Tongue (tissue), 1 donor: ENCODE measurements at regions not wholly inside any gene's neighbourhood (a gene's known extent, or its start where the extent isn't known, plus 50 kb on each side); places are given as distances from the start of the nearest gene placed in this dataset.

Experiments used
- DNase-seq: peaks from one replicate; pipeline ENCODE4 v3.0.0-alpha.2; 2015

DNA sequence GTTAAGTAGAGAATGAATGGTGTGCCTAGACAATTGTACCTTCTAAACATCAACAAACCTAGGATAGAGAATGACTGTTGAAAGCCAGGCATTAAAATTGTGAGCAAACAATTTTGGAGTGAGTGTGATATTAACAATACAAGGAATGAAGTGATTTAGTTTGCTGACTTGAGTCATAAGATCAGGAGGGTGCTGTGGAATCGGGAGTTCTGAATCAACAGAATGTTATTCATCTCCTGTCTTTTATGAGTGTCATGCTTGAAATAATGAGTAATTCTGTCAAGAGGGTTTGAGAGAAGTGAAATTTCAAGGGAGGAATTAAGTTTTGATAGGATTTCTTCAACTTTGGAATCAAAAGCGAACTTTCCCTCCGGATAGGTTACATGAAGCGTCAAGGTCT is 214.4 kb upstream of the DSEL start:
- DNase-seq = no peak

DNA sequence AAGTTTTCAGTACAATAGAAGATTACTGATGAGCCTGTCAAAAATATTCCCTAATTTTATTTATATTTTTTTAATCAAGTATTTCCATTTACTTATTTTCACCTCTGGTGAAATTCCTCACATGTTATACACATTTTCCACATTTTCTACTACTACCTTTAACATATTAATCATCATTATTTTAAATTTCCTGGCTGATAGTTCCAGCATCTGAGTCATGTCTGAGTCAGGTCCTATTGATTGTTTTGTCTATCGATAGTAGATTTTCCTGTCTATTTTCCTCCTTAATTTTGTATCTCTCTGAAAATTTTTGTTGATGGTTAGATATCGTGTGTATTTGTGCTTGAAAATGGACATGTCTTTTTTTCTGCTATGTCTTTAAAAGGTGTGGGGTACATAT is 211.8 kb upstream of the DSEL start:
- no peak for DNase-seq

GRCh38 chr18:67726882-67727281 is 210.4 kb upstream of the DSEL start:
- DNase-seq = no peak

- DNase-seq = no peak
Measured at GRCh38 chr18:67717800-67718199, 201.3 kb upstream of the DSEL start.

GRCh38 chr18:67715567-67715966 is 199.0 kb upstream of the DSEL start:
- no peak for DNase-seq

DNA sequence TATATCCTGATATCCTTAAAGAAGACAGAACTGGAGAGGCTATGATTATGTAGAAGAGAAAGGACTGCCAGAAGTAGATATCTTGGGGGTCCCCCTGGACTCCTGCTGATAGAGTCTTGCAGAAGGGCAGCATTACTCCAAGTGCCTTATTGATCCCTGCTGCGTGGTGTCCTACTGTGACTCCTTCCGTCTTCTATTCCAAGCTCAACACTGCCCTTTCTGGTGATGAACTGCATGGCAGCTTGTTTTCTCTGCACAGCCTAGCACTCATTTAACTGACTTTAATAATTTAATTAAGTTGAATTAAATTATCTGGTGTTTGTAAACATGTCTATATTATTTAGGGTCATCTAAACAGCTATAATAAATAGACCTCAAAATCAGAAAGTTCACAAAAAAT is 194.1 kb upstream of the DSEL start:
- no peak for DNase-seq

GRCh38 chr18:67705748-67706147 is 189.2 kb upstream of the DSEL start:
- no peak for DNase-seq

DNA sequence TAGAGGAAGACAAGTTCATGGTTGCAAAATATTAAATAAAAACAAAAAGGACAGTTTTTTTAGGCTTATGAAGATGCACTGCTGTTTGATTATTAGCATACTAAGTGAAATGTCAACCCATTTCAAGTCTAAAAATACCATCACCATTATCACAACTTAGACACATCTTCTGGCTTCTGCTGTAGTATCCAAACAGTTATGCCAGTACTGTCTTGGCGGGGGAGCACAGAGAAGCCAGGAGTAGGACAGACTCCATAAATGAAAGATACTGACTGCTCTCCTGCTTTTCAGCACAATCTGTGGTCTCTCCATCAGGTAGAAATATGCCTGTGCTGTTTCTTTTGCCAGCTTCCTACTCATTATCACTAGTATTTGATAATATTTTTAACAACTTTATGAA is 179.2 kb upstream of the DSEL start:
- DNase-seq = no peak

DNA sequence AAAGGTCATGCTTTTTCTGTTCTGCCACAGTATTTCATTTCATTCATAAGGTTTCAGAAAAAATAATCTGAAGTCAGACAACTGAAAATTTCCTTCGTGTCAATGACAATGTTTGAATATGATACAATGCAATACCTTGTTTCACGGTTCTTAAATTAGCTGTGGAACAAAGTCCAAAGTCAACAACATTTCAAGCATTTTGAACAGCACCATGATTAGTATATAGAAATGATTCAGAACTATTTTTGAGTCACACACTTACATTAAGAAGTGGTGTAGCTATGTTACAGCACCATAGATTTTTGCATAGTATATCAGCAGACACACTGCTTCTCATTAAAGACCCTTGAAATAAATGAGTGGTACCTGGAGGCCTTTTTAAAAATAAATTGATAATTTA is 178.3 kb upstream of the DSEL start:
- DNase-seq = no peak

GRCh38 chr18:67692811-67693210 is 176.3 kb upstream of the DSEL start:
- no peak for DNase-seq

DNA sequence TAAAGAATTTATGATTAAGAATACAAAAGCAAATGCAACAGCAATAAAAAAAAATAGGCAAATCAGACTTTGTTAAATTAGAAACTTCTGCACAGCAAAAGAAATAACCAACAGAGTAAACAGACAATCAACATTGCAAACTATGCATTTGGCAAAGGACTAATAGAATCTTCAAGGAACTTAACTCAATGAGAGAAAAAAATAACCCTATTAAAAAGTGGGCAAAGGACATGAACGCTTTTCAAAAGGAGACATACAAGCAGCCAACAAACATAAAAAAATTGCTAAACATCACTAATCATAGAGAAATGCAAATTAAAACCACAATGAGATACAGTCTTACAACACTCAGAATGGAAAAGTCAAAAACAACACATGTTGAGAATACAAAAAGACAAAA is 166.0 kb upstream of the DSEL start:
- DNase-seq = no peak

GRCh38 chr18:67677489-67677888 is 161.0 kb upstream of the DSEL start:
- DNase-seq = no peak

DNA sequence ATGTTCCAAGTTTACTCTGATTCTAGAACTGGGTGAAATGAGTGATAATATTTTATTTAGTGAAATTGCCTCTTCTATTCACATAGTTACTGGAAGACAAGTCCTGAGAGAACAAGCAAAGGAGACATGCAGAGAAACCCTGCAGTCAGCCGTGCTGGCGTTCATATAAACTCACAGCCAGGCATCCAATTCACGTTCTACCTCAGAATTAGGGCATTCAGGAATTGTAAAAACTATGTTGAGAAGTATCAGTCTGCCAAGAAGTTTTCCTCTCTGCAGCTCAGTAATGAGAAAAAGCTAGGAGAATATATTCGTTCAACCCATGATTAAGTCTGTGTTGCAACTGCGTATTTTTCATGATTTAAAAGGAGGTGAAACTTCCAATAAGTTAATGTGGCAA is 156.2 kb upstream of the DSEL start:
- no peak for DNase-seq

- DNase-seq = no peak
Measured at GRCh38 chr18:67672155-67672554, 155.6 kb upstream of the DSEL start.

DNA sequence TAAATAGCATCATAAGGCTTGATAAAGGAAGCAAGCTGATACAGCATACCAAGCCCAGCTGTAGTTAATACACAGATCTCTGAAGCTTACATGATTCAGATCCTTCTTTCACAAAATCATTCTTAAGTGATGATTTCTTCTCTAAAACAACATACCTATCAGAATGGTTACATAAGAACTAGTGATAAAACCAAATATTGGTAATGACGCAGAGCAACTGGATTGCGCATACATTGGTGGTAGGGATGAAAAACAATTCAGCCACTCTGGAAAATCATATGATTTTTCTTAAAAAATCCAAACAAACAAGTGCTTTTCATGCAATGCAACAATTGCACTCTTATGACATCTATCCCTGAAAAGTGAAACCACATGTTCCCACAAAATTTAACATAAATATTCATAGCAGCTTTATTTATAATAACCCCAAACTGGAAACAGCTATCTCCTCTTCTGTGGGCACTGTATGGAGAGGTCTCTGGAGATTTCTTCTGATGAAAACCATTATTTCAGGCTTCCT is 153.6 kb upstream of the DSEL start:
- DNase-seq = peak; percentile 9

GRCh38 chr18:67665266-67665665 is 148.7 kb upstream of the DSEL start:
- DNase-seq = no peak

GRCh38 chr18:67662996-67663395 is 146.5 kb upstream of the DSEL start:
- no peak for DNase-seq

- DNase-seq = no peak
Measured at GRCh38 chr18:67661555-67661954, 145.0 kb upstream of the DSEL start.

- DNase-seq = no peak
Measured at GRCh38 chr18:67654101-67654500, 137.6 kb upstream of the DSEL start.

GRCh38 chr18:67652288-67652687 is 135.8 kb upstream of the DSEL start:
- no peak for DNase-seq

GRCh38 chr18:67651438-67651837 is 134.9 kb upstream of the DSEL start:
- DNase-seq = peak; percentile 21

DNA sequence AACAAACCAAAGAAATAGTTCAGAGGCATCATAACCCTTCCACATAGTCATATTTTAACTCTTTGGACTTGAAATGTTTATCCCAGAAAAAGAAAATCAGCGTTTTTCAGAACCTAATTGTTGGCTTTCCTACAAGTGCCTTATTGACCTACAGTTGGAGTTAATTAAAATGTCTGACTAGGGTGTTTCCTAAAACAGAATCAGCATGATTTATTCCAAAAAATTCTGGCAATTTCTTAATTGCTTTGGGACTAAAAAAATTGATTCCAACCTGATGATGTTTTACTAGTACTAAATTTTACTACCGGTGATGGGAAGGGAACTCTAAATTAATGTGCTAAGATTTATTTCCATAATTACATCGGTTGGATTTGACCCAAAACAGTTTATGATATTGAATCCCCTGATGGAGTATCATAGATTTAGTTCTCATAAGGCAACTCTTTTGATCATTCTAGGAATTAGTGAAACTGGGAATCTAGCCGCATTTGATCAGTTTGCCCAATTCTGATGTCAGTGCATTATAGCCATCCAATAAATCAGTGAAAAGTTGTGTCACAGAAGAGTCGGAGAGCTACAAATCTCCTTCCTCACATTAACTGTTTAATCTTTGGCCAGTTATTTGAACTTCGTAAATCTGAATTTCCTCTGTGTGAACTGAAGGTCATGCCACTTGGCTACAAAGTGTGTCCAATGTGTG is 134.3 kb upstream of the DSEL start:
- peak; percentile 25 for DNase-seq

GRCh38 chr18:67646890-67647289 is 130.4 kb upstream of the DSEL start:
- no peak for DNase-seq

DNA sequence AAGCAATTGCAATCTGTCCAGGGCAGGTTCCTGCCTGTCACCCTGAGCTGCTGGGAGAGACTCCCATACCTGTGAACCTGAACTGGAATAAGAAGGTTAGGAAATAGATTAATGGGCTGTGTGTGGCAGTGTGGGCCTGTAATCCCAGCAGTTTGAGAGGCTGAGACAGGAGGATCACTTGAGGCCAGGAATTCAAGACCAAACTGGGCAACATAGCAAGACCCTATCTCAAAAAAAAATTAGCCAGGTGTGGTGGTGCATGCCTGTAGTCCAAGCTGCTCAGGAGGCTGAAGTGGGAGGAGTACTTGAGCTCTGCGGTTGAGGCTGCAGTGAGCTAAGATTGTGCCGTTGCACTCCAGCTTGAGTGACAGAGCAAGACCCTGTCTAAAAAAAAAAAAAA is 127.7 kb upstream of the DSEL start:
- DNase-seq = no peak

DNA sequence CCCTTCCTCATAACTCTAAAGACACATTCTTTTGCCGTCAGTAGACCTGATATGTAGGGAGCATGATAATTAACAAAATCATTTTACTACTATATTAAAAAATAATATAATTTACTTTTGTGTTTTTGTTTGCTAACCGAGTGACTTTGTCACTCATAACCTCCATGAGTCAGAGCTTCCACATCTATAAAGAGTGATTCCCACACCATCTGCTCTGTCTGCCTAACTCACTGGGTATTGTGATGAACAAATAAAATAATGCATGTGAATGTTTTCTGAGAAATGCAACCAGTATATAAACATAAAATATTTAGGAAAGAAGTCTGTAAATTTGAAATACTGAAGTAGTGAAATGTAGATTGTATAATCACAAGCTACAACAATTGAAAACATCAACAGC is 123.4 kb upstream of the DSEL start:
- DNase-seq = no peak
